GM21723 (cell line): ENCODE measurements at regions not wholly inside any gene's neighbourhood (a gene's known extent, or its start where the extent isn't known, plus 50 kb on each side); places are given as distances from the start of the nearest gene placed in this dataset.
"Not testable (repeated sequence)": the region's sequence is repeated elsewhere in the genome, so short reads cannot be mapped to it uniquely, and the experiment has no call there.

Experiments
- ATAC-seq: cut with Tn5 transposase; IDR thresholded peaks from one replicate; pipeline ENCODE4 v1.9.1; 2021; ENCODE audit warnings: mild to moderate bottlenecking, moderate library complexity; ENCODE audit not compliant: unreplicated experiment

DNA sequence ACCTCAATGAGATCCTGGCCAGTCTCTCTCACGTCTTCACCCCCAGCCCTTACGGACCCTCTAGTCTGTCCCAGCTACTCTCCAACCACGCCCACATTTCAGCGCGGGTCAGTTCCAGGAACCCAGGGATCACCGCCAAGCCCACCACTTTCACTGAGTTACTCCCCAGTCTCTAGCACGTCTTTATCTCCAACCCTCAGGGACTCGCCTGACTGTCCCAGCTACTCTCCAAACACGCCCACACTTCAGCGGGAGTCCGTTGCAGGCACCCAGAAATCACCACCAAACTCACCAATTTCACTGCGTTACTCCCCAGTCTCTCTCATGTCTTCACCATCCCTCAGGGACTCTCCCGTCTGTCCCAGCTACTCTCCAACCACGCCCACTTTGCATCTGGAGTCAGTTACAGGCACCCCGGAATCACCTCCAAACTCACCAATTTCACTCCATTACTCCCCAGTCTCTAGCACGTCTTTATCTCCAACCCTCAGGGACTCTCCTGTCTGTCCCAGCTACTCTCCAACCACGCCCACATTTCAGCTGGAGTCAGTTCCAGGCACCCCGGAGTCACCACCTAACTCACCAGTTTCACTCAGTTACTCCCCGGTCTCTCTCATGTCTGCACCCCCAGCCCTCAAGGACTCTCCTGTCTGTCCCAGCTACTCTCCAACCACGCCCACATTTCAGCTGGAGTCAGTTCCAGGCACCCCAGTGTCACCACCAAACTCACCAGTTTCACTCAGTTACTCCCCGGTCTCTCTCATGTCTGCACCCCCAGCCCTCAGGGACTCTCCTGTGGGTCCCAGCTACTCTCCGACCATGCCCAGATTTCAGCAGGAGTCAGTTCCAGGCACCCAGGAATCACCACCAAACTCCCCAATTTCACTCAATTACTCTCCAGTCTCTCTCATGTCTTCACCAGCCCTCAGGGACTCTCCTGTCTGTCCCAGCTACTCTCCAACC is 336.8 kb downstream of the CWH43 start:
- not testable (repeated sequence) for ATAC-seq

DNA sequence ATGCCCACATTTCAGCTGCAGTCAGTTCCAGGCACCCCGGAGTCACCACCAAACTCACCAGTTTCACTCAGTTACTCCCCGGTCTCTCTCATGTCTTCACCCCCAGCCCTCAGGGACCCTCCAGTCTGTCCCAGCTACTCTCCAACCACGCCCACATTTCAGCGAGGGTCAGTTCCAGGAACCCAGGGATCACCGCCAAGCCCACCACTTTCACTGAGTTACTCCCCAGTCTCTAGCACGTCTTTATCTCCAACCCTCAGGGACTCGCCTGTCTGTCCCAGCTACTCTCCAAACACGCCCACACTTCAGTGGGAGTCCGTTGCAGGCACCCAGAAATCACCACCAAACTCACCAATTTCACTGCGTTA is 337.5 kb downstream of the CWH43 start:
- ATAC-seq = not testable (repeated sequence)
